Ovary (tissue), 7 donors: ENCODE measurements at regions not wholly inside any gene's neighbourhood (a gene's known extent, or its start where the extent isn't known, plus 50 kb on each side); places are given as distances from the start of the nearest gene placed in this dataset.
"Not testable (repeated sequence)": the region's sequence is repeated elsewhere in the genome, so short reads cannot be mapped to it uniquely, and the experiment has no call there.

Experiments used
- DNase-seq, 5 donors: peaks; one replicate each; pipeline ENCODE4 v3.0.0-alpha.2; 2019 to 2020
- H3K27ac ChIP-seq, 2 donors: fragments of 200-600 bp; one replicate each; pipeline versions ENCODE4 v1.5.1 to v1.8.0; 2019 to 2022
- H3K27me3 ChIP-seq: fragments of 200-600 bp; one replicate; pipeline ENCODE4 v1.8.0; 2022
- H3K36me3 ChIP-seq: fragments of 200-600 bp; sonication (generic); one replicate; pipeline ENCODE4 v1.5.1; 2019
- H3K4me1 ChIP-seq: one replicate; pipeline ENCODE4 v1.8.1; 2013; ENCODE audit warnings: mild to moderate bottlenecking, moderate library complexity; ENCODE audit not compliant: insufficient read depth
- H3K4me3 ChIP-seq: fragments of 200-600 bp; sonication (generic); one replicate; pipeline ENCODE4 v1.5.1; 2017
- H3K9me3 ChIP-seq, 2 donors: fragments of 200-600 bp in 1 of 2; sonication (generic) in 1 of 2; one replicate each; pipeline versions ENCODE4 v1.5.1 to v1.8.1; 2013 to 2019; ENCODE audit warnings: mild to moderate bottlenecking in 1 of 2, moderate library complexity in 1 of 2
- EP300 ChIP-seq: sonication (generic); formaldehyde crosslinking; IDR thresholded peaks from one replicate; pipeline ENCODE4 v1.6.1; 2017; ENCODE audit warnings: antibody characterized with exemption
- POLR2A ChIP-seq: fragments of 450-650 bp; IDR thresholded peaks from one replicate; pipeline ENCODE4 v1.6.1; 2017; ENCODE audit warnings: antibody characterized with exemption, mild to moderate bottlenecking, moderate library complexity
- WGBS, 3 donors: extraction: QIAGEN DNeasy Blood & Tissue Kit in 1 of 3; methylation state at CpG; one replicate each; pipeline versions ENCODE4 v1.1.5 to v1.1.7; 2013 to 2017; 5-methylcytosine and 5-hydroxymethylcytosine counted together
- intact Hi-C, 4 donors: fragments of 100-400 bp; cut with DNase I; formaldehyde crosslinking; loops; one replicate each; pipeline versions ENCODE4 v1.11.0 to v1.15.1; 2022 to 2023
- TF ChIP-seq, protein P1 (sequence below), 3 donors: fragments of 450-650 bp in 2 of 3; fragments of 200-600 bp in 1 of 3; IDR thresholded peaks; one replicate each; pipeline versions ENCODE4 v1.5.1 to v1.8.0; 2016 to 2022; ENCODE audit warnings: antibody characterized with exemption in 3 of 3, mild to moderate bottlenecking in 1 of 3
- donor health status: DM: no; HTN: no; CAD: no; lungs with moderate emphysema.
- donor health status: DM: no; HTN: no; CAD: no.
- donor health status: Bipolar disorder and iron deficiency.
- donor health status: DM: no; HTN: no; CAD: no.
- donor health status: DM: yes; HTN: yes; CAD: no.

DNA sequence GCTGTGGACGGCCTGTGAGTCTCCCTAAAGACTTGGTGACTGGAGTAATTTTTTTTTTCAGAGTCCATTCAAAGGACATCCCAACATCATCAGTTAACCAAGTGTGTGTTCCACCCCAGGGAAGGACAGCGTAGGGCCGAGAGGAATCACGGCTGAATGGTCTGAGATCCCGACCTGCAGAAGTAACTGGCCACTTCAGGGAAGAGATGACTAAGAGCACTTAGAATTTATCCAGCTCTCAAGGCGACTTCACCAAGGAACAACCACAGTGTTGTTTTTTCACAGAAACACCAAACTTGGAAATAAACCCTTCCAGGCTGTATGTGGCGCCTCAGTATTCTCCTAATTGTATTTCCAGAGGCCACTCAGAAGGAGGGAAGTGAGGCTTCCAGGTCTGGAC is 231.6 kb downstream of the FNDC1 start:
- Histone ChIP-seq H3K27ac (no peak overlapping the region), H3K36me3 (no peaks in the 10 kb centered on the region), H3K4me3 (no peak overlapping the region), H3K27me3 (no peaks in the 10 kb centered on the region), H3K9me3 (no peaks in the 10 kb centered on the region), H3K4me1 (peaks cover 2% of the 10 kb centered on the region)
- 81 to 84% (median 81%) methylated on average over 7 of the region's 7 CpGs for WGBS, 3 donors
- DNase-seq = no peak
- intact Hi-C loops = no loop called here
- TF ChIP-seq, protein P1, sequence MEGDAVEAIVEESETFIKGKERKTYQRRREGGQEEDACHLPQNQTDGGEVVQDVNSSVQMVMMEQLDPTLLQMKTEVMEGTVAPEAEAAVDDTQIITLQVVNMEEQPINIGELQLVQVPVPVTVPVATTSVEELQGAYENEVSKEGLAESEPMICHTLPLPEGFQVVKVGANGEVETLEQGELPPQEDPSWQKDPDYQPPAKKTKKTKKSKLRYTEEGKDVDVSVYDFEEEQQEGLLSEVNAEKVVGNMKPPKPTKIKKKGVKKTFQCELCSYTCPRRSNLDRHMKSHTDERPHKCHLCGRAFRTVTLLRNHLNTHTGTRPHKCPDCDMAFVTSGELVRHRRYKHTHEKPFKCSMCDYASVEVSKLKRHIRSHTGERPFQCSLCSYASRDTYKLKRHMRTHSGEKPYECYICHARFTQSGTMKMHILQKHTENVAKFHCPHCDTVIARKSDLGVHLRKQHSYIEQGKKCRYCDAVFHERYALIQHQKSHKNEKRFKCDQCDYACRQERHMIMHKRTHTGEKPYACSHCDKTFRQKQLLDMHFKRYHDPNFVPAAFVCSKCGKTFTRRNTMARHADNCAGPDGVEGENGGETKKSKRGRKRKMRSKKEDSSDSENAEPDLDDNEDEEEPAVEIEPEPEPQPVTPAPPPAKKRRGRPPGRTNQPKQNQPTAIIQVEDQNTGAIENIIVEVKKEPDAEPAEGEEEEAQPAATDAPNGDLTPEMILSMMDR (IDR thresholded peaks at IDR 0.05) = no peak
- no peak for TF ChIP-seq EP300
- TF ChIP-seq POLR2A = no peak

DNA sequence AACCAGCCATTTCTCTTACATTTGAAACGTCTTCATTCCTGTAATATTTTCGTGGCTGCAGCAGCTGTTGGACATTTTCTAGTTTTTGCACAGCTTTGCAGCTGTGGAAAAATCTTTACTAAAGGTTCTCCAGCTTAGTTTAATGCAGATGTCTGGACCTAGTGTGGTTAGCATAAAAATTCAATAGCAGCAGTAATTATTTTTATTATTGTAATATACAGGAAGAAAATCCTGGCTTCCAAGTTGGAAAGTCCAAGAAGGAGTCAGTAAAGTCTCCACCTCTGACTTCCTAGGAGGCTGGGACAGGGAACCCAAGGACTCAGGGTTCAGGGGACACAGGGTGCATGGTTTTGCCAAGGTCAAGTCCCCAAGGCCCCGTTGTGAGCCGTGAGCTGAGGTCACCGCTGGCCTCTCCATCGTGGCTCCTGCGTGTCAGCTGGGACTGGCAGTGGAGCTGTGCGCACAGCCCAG is 230.6 kb downstream of the FNDC1 start:
- H3K9me3 ChIP-seq = no peaks in the 10 kb centered on the region
- WGBS, 3 donors = 10 to 23% (median 19%) methylated on average over 8 of the region's 8 CpGs
- TF ChIP-seq POLR2A (no peak), EP300 (no peak)
- TF ChIP-seq, protein P1 (IDR thresholded peaks at IDR 0.05) = no peak
- H3K36me3 ChIP-seq = no peaks in the 10 kb centered on the region
- intact Hi-C loops = no loop called here
- H3K4me1 ChIP-seq = peaks cover 2% of the 10 kb centered on the region
- no peak overlapping the region for H3K27ac ChIP-seq
- no peaks in the 10 kb centered on the region for H3K27me3 ChIP-seq
- DNase-seq = no peak
- no peak overlapping the region for H3K4me3 ChIP-seq

DNA sequence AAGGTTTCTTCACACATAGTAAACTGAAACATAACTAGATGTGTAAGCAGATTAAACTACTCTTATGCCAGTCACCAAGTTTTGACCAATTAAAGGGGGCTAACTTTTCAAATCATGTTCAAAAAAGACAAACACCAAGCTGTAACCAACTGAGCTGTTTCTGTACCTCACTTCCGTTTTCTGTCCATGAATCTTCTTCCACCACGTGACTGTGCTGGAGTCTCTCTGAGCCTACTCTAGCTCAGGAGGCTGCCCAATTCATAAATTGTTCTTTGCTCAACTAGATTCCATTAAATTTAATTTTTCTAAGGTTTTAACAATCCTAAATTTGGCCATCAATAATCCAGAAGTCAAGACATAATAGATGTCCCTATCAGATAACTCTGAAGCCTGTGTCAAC is 229.4 kb downstream of the FNDC1 start:
- no peak overlapping the region for H3K27ac ChIP-seq
- H3K36me3 ChIP-seq = no peaks in the 10 kb centered on the region
- no peaks in the 10 kb centered on the region for H3K27me3 ChIP-seq
- TF ChIP-seq, protein P1 (IDR thresholded peaks at IDR 0.05) = no peak
- TF ChIP-seq POLR2A (no peak), EP300 (no peak)
- DNase-seq = no peak
- H3K4me3 ChIP-seq = no peak overlapping the region
- H3K9me3 ChIP-seq = no peaks in the 10 kb centered on the region
- WGBS, 3 donors = 84 to 89% (median 87%) methylated on average over 2 of the region's 2 CpGs
- intact Hi-C loops = no loop called here
- peaks cover 2% of the 10 kb centered on the region for H3K4me1 ChIP-seq

DNA sequence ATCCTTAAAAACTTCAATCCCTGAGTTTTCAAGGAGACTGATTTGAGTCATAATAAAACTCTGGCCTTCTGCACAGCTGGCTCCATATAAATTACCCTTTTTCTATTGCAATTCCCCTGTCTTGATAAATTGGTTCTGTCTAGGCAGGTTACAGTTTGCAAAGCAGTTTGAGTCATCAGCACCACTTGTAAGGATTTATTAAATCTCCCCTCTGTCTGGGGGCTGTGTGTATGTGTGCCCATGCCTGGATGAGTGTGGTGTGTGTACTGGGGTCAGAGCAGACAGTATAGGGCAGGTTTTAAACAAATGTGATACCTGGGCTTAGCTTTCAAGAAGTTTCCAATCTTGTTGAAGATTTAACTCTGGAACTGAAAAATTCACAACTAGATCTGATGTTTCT is 228.6 kb downstream of the FNDC1 start:
- H3K36me3 ChIP-seq = no peaks in the 10 kb centered on the region
- intact Hi-C loops = no loop called here
- H3K4me3 ChIP-seq = no peak overlapping the region
- H3K4me1 ChIP-seq = peaks cover 2% of the 10 kb centered on the region
- DNase-seq = no peak
- TF ChIP-seq, protein P1 (IDR thresholded peaks at IDR 0.05) = no peak
- no peak for TF ChIP-seq POLR2A
- TF ChIP-seq EP300 = no peak
- no peak overlapping the region for H3K27ac ChIP-seq
- no peaks in the 10 kb centered on the region for H3K9me3 ChIP-seq
- H3K27me3 ChIP-seq = no peaks in the 10 kb centered on the region

DNA sequence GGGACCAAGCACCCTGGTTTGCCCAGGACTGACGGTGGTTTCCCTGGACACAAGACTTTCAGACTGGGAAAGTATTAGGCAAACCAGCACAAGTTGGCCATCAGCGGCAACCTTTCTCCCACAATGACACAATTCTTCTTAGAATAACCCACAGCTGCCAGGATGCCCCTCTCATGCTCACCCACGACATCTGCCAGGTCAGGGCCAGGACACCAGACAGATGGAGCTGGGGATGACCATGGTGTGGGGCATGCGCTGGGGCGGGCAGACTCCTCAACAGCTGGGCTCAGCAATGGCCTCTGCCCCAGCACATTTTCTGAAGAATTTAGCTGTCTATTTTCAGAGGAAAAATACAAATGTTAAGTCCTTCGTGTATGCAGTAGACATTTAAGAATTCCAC is 226.4 kb downstream of the FNDC1 start:
- H3K9me3 ChIP-seq = no peaks in the 10 kb centered on the region
- no peaks in the 10 kb centered on the region for H3K27me3 ChIP-seq
- WGBS, 3 donors = 69 to 85% (median 82%) methylated on average over 6 of the region's 6 CpGs
- no peak for DNase-seq
- intact Hi-C loops = no loop called here
- no peaks in the 10 kb centered on the region for H3K36me3 ChIP-seq
- no peak overlapping the region for H3K27ac ChIP-seq
- H3K4me1 ChIP-seq = peaks cover 2% of the 10 kb centered on the region
- H3K4me3 ChIP-seq = no peak overlapping the region
- no peak for TF ChIP-seq EP300
- TF ChIP-seq, protein P1 (IDR thresholded peaks at IDR 0.05) = no peak
- TF ChIP-seq POLR2A = no peak

DNA sequence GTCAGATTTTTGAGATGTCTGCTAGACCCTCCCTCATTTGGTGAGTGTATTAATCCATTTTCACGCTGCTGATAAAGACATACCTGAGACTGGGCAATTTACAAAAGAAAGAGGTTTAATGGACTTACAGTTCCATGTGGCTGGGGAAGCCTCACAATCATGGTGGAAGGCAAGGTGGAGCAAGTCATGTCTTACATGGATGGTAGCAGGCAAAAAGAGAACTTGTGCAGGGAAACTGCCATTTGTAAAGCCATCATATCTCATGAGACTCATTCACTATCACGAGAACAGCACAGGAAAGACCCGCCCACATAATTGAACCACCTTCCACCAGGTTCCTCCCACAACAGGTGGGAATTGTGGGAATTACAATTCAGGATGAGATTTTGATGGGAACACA is 223.5 kb downstream of the FNDC1 start:
- intact Hi-C loops, H3K27ac ChIP-seq, DNase-seq, H3K27me3 ChIP-seq, H3K9me3 ChIP-seq, H3K4me1 ChIP-seq, H3K36me3 ChIP-seq, H3K4me3 ChIP-seq: not testable (repeated sequence)
- WGBS, 3 donors = 91 to 93% (median 92%) methylated on average over 3 of the region's 3 CpGs
